SK-N-SH treated with all-trans-retinoic acid at 6 μM for 48 hours (cell line): ENCODE measurements at regions not wholly inside any gene's neighbourhood (a gene's known extent, or its start where the extent isn't known, plus 50 kb on each side); places are given as distances from the start of the nearest gene placed in this dataset.

Source experiments
- ESRRG ChIP-seq: fragments of 250-450 bp; sonication (Bioruptor Pico); IDR thresholded peaks from 2 replicates; pipeline ENCODE4 v1.6.1; 2021; ENCODE audit warnings: mild to moderate bottlenecking
- TSHZ2 ChIP-seq: fragments of 250-450 bp; sonication (Bioruptor Pico); IDR thresholded peaks from 2 replicates; pipeline ENCODE4 v1.5.0; 2020; ENCODE audit warnings: mild to moderate bottlenecking, moderate library complexity
- ZFP30 ChIP-seq: fragments of 450-650 bp; formaldehyde crosslinking; IDR thresholded peaks from 2 replicates; pipeline ENCODE4 v1.5.0; 2022; ENCODE audit warnings: mild to moderate bottlenecking, moderate library complexity

DNA sequence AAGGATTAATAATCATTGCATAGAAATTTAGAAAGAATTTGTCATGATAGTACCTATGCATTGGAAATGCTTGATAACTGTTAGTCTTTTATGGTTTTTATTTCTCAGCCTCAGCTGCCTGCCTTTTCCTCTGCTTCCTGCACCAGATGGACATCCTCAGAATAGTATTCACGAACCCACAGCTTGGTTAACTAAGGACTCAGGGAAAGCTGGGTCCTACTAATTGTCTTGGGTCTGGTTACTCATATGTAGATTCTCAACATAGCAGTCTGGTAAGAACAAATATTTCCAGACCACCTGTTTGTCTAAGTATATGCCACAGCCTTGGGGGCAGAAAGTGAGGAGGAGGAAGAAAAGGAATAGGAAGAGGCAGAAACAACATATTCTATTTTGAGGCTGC lies 464.5 kb upstream of the SMARCA2 start:
- TF ChIP-seq ESRRG (CRISPR knock-in tag) = no peak
- TF ChIP-seq ZFP30 (CRISPR knock-in tag) = no peak
- TF ChIP-seq TSHZ2 (CRISPR knock-in tag) = no peak
